Parathyroid adenoma (tissue), 2 donors: ENCODE measurements at regions not wholly inside any gene's neighbourhood (a gene's known extent, or its start where the extent isn't known, plus 50 kb on each side); places are given as distances from the start of the nearest gene placed in this dataset.

ENCODE experiments used
- H2AFZ ChIP-seq: fragments of 300-600 bp; sonication (generic); one replicate; pipeline ENCODE4 v1.7.0; 2017; ENCODE audit warnings: antibody characterized with exemption, mild to moderate bottlenecking
- H3K27ac ChIP-seq: fragments of 300-600 bp; sonication (generic); one replicate; pipeline ENCODE4 v1.7.0; 2017
- H3K27me3 ChIP-seq: fragments of 300-600 bp; sonication (generic); one replicate; pipeline ENCODE4 v1.7.0; 2017; ENCODE audit warnings: low read length; ENCODE audit not compliant: control insufficient read depth, insufficient read depth
- H3K36me3 ChIP-seq: fragments of 300-600 bp; sonication (generic); one replicate; pipeline ENCODE4 v1.7.0; 2017; ENCODE audit warnings: low read length; ENCODE audit not compliant: control insufficient read depth, insufficient read depth
- H3K4me1 ChIP-seq: fragments of 300-600 bp; sonication (generic); one replicate; pipeline ENCODE4 v1.7.0; 2017; ENCODE audit warnings: control low read depth
- H3K4me2 ChIP-seq: fragments of 300-600 bp; sonication (generic); one replicate; pipeline ENCODE4 v1.7.0; 2017; ENCODE audit warnings: low read length
- H3K4me3 ChIP-seq: fragments of 300-600 bp; sonication (generic); one replicate; pipeline ENCODE4 v1.7.0; 2017; ENCODE audit warnings: low read depth, low read length
- H3K79me2 ChIP-seq: fragments of 300-600 bp; sonication (generic); one replicate; pipeline ENCODE4 v1.7.0; 2017; ENCODE audit warnings: control low read depth
- H3K9ac ChIP-seq: fragments of 300-600 bp; sonication (generic); one replicate; pipeline ENCODE4 v1.7.0; 2017; ENCODE audit warnings: mild to moderate bottlenecking
- H3K9me3 ChIP-seq: fragments of 300-600 bp; sonication (generic); one replicate; pipeline ENCODE4 v1.7.0; 2017; ENCODE audit warnings: low read length; ENCODE audit not compliant: control insufficient read depth
- TF ChIP-seq, protein P1 (sequence below): fragments of 300-600 bp; sonication (generic); IDR thresholded peaks from one replicate; pipeline ENCODE4 v1.7.0; 2017; ENCODE audit warnings: antibody characterized with exemption, mild to moderate bottlenecking
- donor health status: primary hyperparathyroidism.

DNA sequence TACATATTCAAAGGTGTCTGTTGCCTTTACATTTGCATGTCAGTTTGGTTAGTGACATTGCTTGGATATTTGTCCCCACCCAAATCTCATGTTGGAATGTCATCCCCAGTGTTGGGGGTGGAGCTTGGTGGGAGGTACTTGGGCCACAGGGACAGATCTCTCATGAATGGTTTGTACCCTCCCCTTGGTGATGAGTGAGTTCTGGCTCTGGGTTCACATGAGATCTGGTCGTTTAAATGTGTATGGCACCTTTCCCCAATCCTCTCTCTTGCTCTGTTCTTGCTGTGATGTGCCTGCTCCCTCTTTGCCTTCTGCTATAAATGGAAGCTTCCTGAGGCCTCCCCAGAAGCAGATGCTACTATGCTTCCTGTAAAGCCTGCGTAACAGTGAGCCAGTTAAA lies 207.9 kb upstream of the DIO3 start:
- no peak overlapping the region for H3K9ac ChIP-seq
- TF ChIP-seq, protein P1, sequence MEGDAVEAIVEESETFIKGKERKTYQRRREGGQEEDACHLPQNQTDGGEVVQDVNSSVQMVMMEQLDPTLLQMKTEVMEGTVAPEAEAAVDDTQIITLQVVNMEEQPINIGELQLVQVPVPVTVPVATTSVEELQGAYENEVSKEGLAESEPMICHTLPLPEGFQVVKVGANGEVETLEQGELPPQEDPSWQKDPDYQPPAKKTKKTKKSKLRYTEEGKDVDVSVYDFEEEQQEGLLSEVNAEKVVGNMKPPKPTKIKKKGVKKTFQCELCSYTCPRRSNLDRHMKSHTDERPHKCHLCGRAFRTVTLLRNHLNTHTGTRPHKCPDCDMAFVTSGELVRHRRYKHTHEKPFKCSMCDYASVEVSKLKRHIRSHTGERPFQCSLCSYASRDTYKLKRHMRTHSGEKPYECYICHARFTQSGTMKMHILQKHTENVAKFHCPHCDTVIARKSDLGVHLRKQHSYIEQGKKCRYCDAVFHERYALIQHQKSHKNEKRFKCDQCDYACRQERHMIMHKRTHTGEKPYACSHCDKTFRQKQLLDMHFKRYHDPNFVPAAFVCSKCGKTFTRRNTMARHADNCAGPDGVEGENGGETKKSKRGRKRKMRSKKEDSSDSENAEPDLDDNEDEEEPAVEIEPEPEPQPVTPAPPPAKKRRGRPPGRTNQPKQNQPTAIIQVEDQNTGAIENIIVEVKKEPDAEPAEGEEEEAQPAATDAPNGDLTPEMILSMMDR = no peak
- H3K9me3 ChIP-seq = no peaks in the 10 kb centered on the region
- H3K4me1 ChIP-seq = no peaks in the 10 kb centered on the region
- no peak overlapping the region for H3K27ac ChIP-seq
- H3K4me3 ChIP-seq = no peak overlapping the region
- no peak overlapping the region for H3K4me2 ChIP-seq
- H3K27me3 ChIP-seq = no peaks in the 10 kb centered on the region
- H3K36me3 ChIP-seq = no peaks in the 10 kb centered on the region
- no peaks in the 10 kb centered on the region for H3K79me2 ChIP-seq
- no peak overlapping the region for H2AFZ ChIP-seq

DNA sequence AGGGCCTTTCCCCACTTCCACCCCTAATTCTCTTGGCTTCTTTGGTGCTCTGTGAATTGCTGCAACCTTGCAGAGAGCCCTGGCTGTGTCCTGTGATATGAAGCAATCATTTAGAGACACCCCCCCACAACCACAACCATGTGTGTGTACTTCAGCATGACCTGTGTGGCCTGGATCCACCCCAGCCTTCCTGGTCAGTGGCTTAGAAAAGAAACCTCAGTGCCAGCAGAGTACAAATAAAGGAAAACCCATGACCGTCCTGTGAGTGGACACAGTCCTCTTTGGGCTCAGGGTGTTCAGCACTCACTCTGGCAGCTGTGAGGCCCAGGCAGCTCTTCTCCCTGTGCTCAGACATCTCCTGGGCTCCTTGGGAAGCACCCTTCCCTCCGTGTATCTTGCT lies 206.6 kb upstream of the DIO3 start:
- no peak overlapping the region for H2AFZ ChIP-seq
- H3K4me2 ChIP-seq = no peak overlapping the region
- TF ChIP-seq, protein P1 = no peak
- no peak overlapping the region for H3K27ac ChIP-seq
- no peaks in the 10 kb centered on the region for H3K4me1 ChIP-seq
- no peaks in the 10 kb centered on the region for H3K9me3 ChIP-seq
- no peaks in the 10 kb centered on the region for H3K79me2 ChIP-seq
- H3K4me3 ChIP-seq = no peak overlapping the region
- H3K9ac ChIP-seq = no peak overlapping the region
- no peaks in the 10 kb centered on the region for H3K27me3 ChIP-seq
- H3K36me3 ChIP-seq = no peaks in the 10 kb centered on the region

DNA sequence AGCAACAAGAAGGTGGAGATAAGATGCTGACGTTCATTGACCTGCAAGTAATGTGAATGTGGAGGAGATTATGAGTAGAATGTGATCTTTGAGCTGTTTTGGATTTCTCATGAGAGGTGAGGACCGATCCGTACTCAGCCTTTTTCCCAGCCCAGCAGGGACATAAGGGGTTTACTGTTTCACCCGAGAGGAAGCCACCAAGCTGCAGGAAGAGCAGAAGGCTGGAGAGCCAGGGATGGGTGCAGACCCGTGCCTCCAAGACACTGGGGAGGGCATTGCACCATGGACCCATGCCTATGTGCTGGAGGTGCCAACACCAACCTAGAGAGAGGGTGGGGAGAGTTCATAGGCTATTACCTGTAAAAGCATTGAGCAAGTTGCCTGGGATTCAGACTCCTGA lies 206.0 kb upstream of the DIO3 start:
- Histone ChIP-seq H3K79me2 (no peaks in the 10 kb centered on the region), H3K27me3 (no peaks in the 10 kb centered on the region), H3K4me3 (no peak overlapping the region), H2AFZ (no peak overlapping the region), H3K4me2 (no peak overlapping the region), H3K9me3 (no peaks in the 10 kb centered on the region), H3K27ac (no peak overlapping the region), H3K36me3 (no peaks in the 10 kb centered on the region), H3K4me1 (no peaks in the 10 kb centered on the region), H3K9ac (no peak overlapping the region)
- TF ChIP-seq, protein P1 = no peak

DNA sequence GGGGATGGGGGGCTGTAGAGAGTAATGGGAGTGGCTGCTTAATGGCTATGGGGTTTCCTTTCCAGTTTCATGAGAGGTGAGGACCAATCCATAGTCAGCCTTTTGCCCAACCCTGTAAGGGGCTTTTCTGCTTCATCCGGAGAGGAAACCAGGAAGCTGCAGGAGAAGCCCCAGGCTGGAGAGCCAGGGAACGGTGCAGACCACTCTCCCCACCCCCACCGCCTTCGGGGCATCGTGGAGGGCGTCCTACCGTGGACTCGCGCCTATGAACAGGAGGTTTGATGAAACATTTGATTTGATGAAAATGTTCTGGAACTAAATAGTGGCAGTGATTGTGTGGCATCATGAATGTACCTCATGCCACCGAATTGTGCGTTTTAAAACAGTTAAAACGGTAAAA lies 204.3 kb upstream of the DIO3 start:
- no peak overlapping the region for H3K9ac ChIP-seq
- H3K4me1 ChIP-seq = no peaks in the 10 kb centered on the region
- TF ChIP-seq, protein P1 = no peak
- no peak overlapping the region for H3K27ac ChIP-seq
- H3K79me2 ChIP-seq = no peaks in the 10 kb centered on the region
- no peak overlapping the region for H3K4me3 ChIP-seq
- no peaks in the 10 kb centered on the region for H3K27me3 ChIP-seq
- no peak overlapping the region for H3K4me2 ChIP-seq
- no peak overlapping the region for H2AFZ ChIP-seq
- no peaks in the 10 kb centered on the region for H3K36me3 ChIP-seq
- no peaks in the 10 kb centered on the region for H3K9me3 ChIP-seq

DNA sequence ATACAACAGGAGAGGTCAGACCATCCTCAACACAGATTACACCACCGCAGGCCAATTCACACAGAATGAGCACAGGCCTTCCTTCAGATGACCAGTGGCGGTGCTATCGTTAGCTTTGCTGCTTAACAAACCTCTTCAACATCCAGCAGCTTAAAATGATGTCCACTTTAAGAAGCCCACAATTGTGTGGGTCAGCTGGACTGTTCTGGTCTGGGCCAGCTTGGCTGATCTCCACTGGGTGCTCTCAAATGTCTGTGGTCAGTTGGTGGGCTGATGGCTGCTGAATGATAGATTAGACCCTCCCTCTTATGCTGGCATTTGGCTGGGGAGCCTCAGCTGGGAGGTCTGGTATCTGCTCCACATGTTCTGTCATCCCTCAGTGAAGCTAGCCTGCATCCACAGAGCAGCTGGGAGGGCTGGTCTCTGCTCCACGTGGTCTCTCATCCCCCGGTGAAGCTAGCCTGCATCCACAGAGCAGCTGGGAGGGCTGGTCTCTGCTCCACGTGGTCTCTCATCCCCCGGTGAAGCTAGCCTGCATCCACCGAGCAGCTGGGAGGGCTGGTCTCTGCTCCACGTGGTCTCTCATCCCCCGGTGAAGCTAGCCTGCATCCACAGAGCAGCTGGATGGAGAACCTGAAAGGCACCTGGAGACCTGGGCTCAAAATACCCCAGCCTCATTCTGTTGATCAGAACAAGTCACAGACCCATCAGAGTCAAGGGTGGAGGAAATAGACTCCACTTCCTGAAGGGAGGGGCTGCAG lies 203.6 kb upstream of the DIO3 start:
- H3K9ac ChIP-seq = no peak overlapping the region
- H3K4me3 ChIP-seq = no peak overlapping the region
- TF ChIP-seq, protein P1 = no peak
- H3K27me3 ChIP-seq = no peaks in the 10 kb centered on the region
- H2AFZ ChIP-seq = no peak overlapping the region
- H3K9me3 ChIP-seq = no peaks in the 10 kb centered on the region
- H3K36me3 ChIP-seq = no peaks in the 10 kb centered on the region
- H3K4me2 ChIP-seq = no peak overlapping the region
- no peaks in the 10 kb centered on the region for H3K79me2 ChIP-seq
- H3K27ac ChIP-seq = no peak overlapping the region
- no peaks in the 10 kb centered on the region for H3K4me1 ChIP-seq
